ENCODE measurements at regions not wholly inside any gene's neighbourhood (a gene's known extent, or its start where the extent isn't known, plus 50 kb on each side); places are given as distances from the start of the nearest gene placed in this dataset.

GRCh38 chr3:80993241-80993945 is 768.1 kb downstream of the GBE1 start:
- DNase-seq (ENCODE audit: low read depth in 1 of 2, low spot score in 1 of 2) (no peak), FAIRE-seq (no peak), ATAC-seq (no peak)
- ChIA-PET CTCF (no interaction called here), POLR2A (no interaction called here)
- H3K4me3 ChIP-seq: no peak overlapping the region
- no peak for TF ChIP-seq CHD4 (IDR thresholded peaks at IDR 0.05; ENCODE audit: borderline replicate concordance)
- no peak for TF ChIP-seq HMGXB4 (CRISPR knock-in tag; IDR thresholded peaks at IDR 0.05; ENCODE audit: borderline replicate concordance)
- no peak for TF ChIP-seq FOXS1 (CRISPR knock-in tag; IDR thresholded peaks at IDR 0.05)
- no peak for TF ChIP-seq BCL3 (IDR thresholded peaks at IDR 0.05)
- no peak for TF ChIP-seq MAZ (IDR thresholded peaks at IDR 0.05; ENCODE audit: borderline replicate concordance, low read depth, low read length)
- no peak for TF ChIP-seq PHF8 (IDR thresholded peaks at IDR 0.05; ENCODE audit: borderline replicate concordance, low read depth)
- no peak for TF ChIP-seq TFCP2L1 (CRISPR knock-in tag; IDR thresholded peaks at IDR 0.05)
- TF ChIP-seq ZFP36 (IDR thresholded peaks at IDR 0.05; ENCODE audit: borderline replicate concordance, partially characterized antibody): no peak
- no peaks in the 10 kb centered on the region for H3K4me1 ChIP-seq
- H3K27ac ChIP-seq: no peak overlapping the region
- H3K4me2 ChIP-seq: no peak overlapping the region
- 2% methylated on average over 2 of the region's 2 CpGs for WGBS (ENCODE audit: missing lambda C conversion rate)
- no peaks in the 10 kb centered on the region for H3K9me3 ChIP-seq

GRCh38 chr3:80983753-80984152 is 777.7 kb downstream of the GBE1 start:
- POLR2A ChIA-PET: no interaction called here
- CTCF ChIA-PET: no interaction called here
- no peak overlapping the region for H3K4me3 ChIP-seq
- ATAC-seq: no peak
- no peak overlapping the region for H3K4me2 ChIP-seq
- 10% methylated on average over 3 of the region's 3 CpGs for WGBS (ENCODE audit: missing lambda C conversion rate)
- TF ChIP-seq USF2 (IDR thresholded peaks at IDR 0.05) (no peak), REST (IDR thresholded peaks at IDR 0.05) (no peak), JUN (IDR thresholded peaks at IDR 0.05) (no peak), POLR2A (IDR thresholded peaks at IDR 0.05; ENCODE audit: low read length) (no peak), FOSL2 (IDR thresholded peaks at IDR 0.05) (no peak), FOSL2 (CRISPR knock-in tag; IDR thresholded peaks at IDR 0.05) (no peak), EP300 (IDR thresholded peaks at IDR 0.05) (no peak), POLR2AphosphoS2 (conservative IDR thresholded peaks at IDR 0.05; ENCODE audit: low read length) (no peak), NPAS2 (CRISPR knock-in tag; IDR thresholded peaks at IDR 0.05; ENCODE audit: borderline replicate concordance) (no peak), MAFK (IDR thresholded peaks at IDR 0.05; ENCODE audit: partially characterized antibody) (no peak), ZSCAN20 (CRISPR knock-in tag; IDR thresholded peaks at IDR 0.05) (no peak), PBX3 (IDR thresholded peaks at IDR 0.05) (no peak)
- no peak for DNase-seq (ENCODE audit: low read depth in 1 of 2, low spot score in 1 of 2)
- H3K27ac ChIP-seq: no peak overlapping the region
- FAIRE-seq: no peak
- no peaks in the 10 kb centered on the region for H3K4me1 ChIP-seq
- no peaks in the 10 kb centered on the region for H3K9me3 ChIP-seq

Data from A549 (cell line).